Gastroesophageal sphincter (tissue), 3 donors: ENCODE measurements at regions not wholly inside any gene's neighbourhood (a gene's known extent, or its start where the extent isn't known, plus 50 kb on each side); places are given as distances from the start of the nearest gene placed in this dataset.

ENCODE experiments used
- CTCF ChIP-seq, 4 experiments: fragments of 200-600 bp in 2 of 4; fragments of 450-650 bp in 2 of 4; sonication (generic) in 1 of 4; IDR thresholded peaks; one replicate each; pipeline ENCODE4 v1.5.1; 2017 to 2019; ENCODE audit warnings: antibody characterized with exemption in 4 of 4, mild to moderate bottlenecking in 2 of 4, moderate library complexity in 2 of 4
- POLR2AphosphoS5 ChIP-seq: sonication (generic); formaldehyde crosslinking; IDR thresholded peaks from one replicate; pipeline ENCODE4 v1.6.1; 2017; ENCODE audit warnings: antibody characterized with exemption

GRCh38 chr3:30248423-30248822, 358.0 kb upstream of the TGFBR2 start:
- TF ChIP-seq CTCF (IDR thresholded peaks at IDR 0.05) (no peak), POLR2AphosphoS5 (no peak)
